ENCODE measurements at regions not wholly inside any gene's neighbourhood (a gene's known extent, or its start where the extent isn't known, plus 50 kb on each side); places are given as distances from the start of the nearest gene placed in this dataset.

DNA sequence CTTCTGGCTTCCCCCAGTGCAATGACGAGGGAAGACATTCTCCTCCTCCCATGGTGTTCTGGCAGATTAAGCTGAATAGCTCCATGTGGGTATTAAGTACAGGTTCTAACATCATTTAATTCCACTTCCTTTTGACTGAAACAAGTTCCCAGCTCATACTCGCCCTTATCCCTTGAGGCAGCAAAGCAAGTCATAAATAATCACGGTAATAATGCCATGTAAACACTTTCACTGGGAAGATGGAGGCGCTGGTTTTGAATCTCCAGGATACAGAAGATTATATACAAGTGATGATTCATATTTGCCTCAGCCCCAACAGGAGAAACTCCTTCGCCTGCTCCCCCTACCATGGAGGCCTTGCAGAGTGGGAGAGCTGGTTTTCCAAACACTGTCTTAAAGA lies 141.3 kb downstream of the PXDC1 start:
- no peaks in the 10 kb centered on the region for H3F3A ChIP-seq (ENCODE audit: insufficient read depth, low read length)
- H3K79me2 ChIP-seq (ENCODE audit: low read length), result no peaks in the 10 kb centered on the region
- no peaks in the 10 kb centered on the region for H3K9me3 ChIP-seq (replicated peaks; ENCODE audit: insufficient read depth, low read length)
- H3K9me2 ChIP-seq (replicated peaks; ENCODE audit: insufficient read depth, low read length), result no peaks in the 10 kb centered on the region
- H3K9ac ChIP-seq (ENCODE audit: low read length), result no peak overlapping the region
- H2AFZ ChIP-seq (ENCODE audit: low read length), result no peak overlapping the region
- H3K36me3 ChIP-seq (replicated peaks; ENCODE audit: insufficient read depth, low read length), result no peaks in the 10 kb centered on the region
- no peak for DNase-seq
- H3K27me3 ChIP-seq (replicated peaks; ENCODE audit: insufficient read depth, low read length), result no peaks in the 10 kb centered on the region
- H4K20me1 ChIP-seq (ENCODE audit: insufficient read depth, low read length), result no peaks in the 10 kb centered on the region
- no peak overlapping the region for H3K4me2 ChIP-seq (ENCODE audit: low read depth, low read length)
- no peak for TF ChIP-seq EZH2phosphoT487 (IDR thresholded peaks at IDR 0.05; ENCODE audit: low read length)
- no peak for TF ChIP-seq EZH2 (optimal IDR thresholded peaks at IDR 0.05; ENCODE audit: low read depth, low read length)
- TF ChIP-seq, protein P1, sequence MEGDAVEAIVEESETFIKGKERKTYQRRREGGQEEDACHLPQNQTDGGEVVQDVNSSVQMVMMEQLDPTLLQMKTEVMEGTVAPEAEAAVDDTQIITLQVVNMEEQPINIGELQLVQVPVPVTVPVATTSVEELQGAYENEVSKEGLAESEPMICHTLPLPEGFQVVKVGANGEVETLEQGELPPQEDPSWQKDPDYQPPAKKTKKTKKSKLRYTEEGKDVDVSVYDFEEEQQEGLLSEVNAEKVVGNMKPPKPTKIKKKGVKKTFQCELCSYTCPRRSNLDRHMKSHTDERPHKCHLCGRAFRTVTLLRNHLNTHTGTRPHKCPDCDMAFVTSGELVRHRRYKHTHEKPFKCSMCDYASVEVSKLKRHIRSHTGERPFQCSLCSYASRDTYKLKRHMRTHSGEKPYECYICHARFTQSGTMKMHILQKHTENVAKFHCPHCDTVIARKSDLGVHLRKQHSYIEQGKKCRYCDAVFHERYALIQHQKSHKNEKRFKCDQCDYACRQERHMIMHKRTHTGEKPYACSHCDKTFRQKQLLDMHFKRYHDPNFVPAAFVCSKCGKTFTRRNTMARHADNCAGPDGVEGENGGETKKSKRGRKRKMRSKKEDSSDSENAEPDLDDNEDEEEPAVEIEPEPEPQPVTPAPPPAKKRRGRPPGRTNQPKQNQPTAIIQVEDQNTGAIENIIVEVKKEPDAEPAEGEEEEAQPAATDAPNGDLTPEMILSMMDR (IDR thresholded peaks at IDR 0.05; ENCODE audit: low read length), result no peak
- H3K27ac ChIP-seq (ENCODE audit: low read length), result no peak overlapping the region
- no peak overlapping the region for H3K4me3 ChIP-seq (ENCODE audit: low read length)
- no peaks in the 10 kb centered on the region for H3K4me1 ChIP-seq (ENCODE audit: low read length)

DNA sequence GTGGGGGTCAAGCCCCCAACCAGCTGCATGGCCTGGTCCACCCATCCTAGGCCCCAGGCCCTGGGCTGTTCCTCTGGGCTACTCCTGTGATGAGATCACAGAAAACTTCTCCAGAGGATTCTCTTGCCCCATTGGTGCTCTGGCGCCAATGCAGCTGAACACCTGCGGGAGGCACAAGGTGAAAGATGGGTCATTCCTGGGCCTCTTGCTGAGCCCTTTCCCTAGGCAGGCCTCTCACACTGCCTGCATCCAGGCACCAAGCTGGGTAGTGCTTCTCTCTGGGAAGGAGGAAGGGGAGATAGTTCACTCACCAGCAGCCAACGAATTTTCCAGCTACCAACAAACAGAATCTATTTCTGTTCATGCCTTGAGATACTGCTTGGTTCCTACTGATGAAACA lies 142.1 kb downstream of the PXDC1 start:
- H3K79me2 ChIP-seq (ENCODE audit: low read length), result no peaks in the 10 kb centered on the region
- no peaks in the 10 kb centered on the region for H3K27me3 ChIP-seq (replicated peaks; ENCODE audit: insufficient read depth, low read length)
- no peak for DNase-seq
- no peak overlapping the region for H3K4me2 ChIP-seq (ENCODE audit: low read depth, low read length)
- H3F3A ChIP-seq (ENCODE audit: insufficient read depth, low read length), result no peaks in the 10 kb centered on the region
- H2AFZ ChIP-seq (ENCODE audit: low read length), result no peak overlapping the region
- H4K20me1 ChIP-seq (ENCODE audit: insufficient read depth, low read length), result no peaks in the 10 kb centered on the region
- TF ChIP-seq EZH2 (optimal IDR thresholded peaks at IDR 0.05; ENCODE audit: low read depth, low read length) (no peak), EZH2phosphoT487 (IDR thresholded peaks at IDR 0.05; ENCODE audit: low read length) (no peak)
- TF ChIP-seq, protein P1 (IDR thresholded peaks at IDR 0.05; ENCODE audit: low read length), result no peak
- no peaks in the 10 kb centered on the region for H3K36me3 ChIP-seq (replicated peaks; ENCODE audit: insufficient read depth, low read length)
- no peak overlapping the region for H3K9ac ChIP-seq (ENCODE audit: low read length)
- no peak overlapping the region for H3K4me3 ChIP-seq (ENCODE audit: low read length)
- no peaks in the 10 kb centered on the region for H3K9me2 ChIP-seq (replicated peaks; ENCODE audit: insufficient read depth, low read length)
- H3K9me3 ChIP-seq (replicated peaks; ENCODE audit: insufficient read depth, low read length), result no peaks in the 10 kb centered on the region
- no peak overlapping the region for H3K27ac ChIP-seq (ENCODE audit: low read length)
- H3K4me1 ChIP-seq (ENCODE audit: low read length), result no peaks in the 10 kb centered on the region

DNA sequence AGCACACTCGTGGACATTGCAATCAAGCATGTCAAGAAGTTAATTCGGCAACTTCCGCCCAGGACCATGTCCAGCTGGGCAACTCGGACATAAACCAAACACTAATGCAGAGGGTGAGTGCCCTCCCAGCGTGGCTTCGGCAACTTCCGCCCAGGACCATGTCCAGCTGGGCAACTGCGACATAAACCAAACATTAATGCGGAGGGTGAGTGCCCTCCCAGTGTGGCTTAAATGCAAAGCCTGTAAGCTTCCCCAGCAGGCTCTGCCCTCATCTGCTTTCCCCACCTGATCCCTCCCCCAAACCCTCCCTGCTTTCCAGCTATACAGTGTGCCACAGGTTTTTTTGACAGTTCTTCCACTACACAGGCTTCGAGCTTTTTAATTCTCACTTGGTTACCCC lies 143.4 kb downstream of the PXDC1 start:
- no peaks in the 10 kb centered on the region for H4K20me1 ChIP-seq (ENCODE audit: insufficient read depth, low read length)
- H3K9ac ChIP-seq (ENCODE audit: low read length), result no peak overlapping the region
- H3K4me1 ChIP-seq (ENCODE audit: low read length), result no peaks in the 10 kb centered on the region
- no peaks in the 10 kb centered on the region for H3F3A ChIP-seq (ENCODE audit: insufficient read depth, low read length)
- H2AFZ ChIP-seq (ENCODE audit: low read length), result no peak overlapping the region
- no peaks in the 10 kb centered on the region for H3K9me2 ChIP-seq (replicated peaks; ENCODE audit: insufficient read depth, low read length)
- no peaks in the 10 kb centered on the region for H3K27me3 ChIP-seq (replicated peaks; ENCODE audit: insufficient read depth, low read length)
- no peak overlapping the region for H3K4me3 ChIP-seq (ENCODE audit: low read length)
- no peaks in the 10 kb centered on the region for H3K9me3 ChIP-seq (replicated peaks; ENCODE audit: insufficient read depth, low read length)
- DNase-seq, result no peak
- no peaks in the 10 kb centered on the region for H3K79me2 ChIP-seq (ENCODE audit: low read length)
- TF ChIP-seq, protein P1 (IDR thresholded peaks at IDR 0.05; ENCODE audit: low read length), result no peak
- no peak for TF ChIP-seq EZH2phosphoT487 (IDR thresholded peaks at IDR 0.05; ENCODE audit: low read length)
- TF ChIP-seq EZH2 (optimal IDR thresholded peaks at IDR 0.05; ENCODE audit: low read depth, low read length), result no peak
- no peaks in the 10 kb centered on the region for H3K36me3 ChIP-seq (replicated peaks; ENCODE audit: insufficient read depth, low read length)
- H3K4me2 ChIP-seq (ENCODE audit: low read depth, low read length), result no peak overlapping the region
- H3K27ac ChIP-seq (ENCODE audit: low read length), result no peak overlapping the region
